ENCODE measurements at regions not wholly inside any gene's neighbourhood (a gene's known extent, or its start where the extent isn't known, plus 50 kb on each side); places are given as distances from the start of the nearest gene placed in this dataset.

GRCh38 chr15:39426552-39427532 is 154.0 kb upstream of the THBS1 start:
- TF ChIP-seq CHD1 (IDR thresholded peaks at IDR 0.05; ENCODE audit: low read depth, low read length): no peak
- no peak for TF ChIP-seq CTCF (IDR thresholded peaks at IDR 0.05; ENCODE audit: control extremely low read depth in 1 of 3, insufficient read depth in 1 of 3, low read depth in 1 of 3, low read length in 3 of 3)
